ENCODE measurements at regions not wholly inside any gene's neighbourhood (a gene's known extent, or its start where the extent isn't known, plus 50 kb on each side); places are given as distances from the start of the nearest gene placed in this dataset.

- no peak for DNase-seq (ENCODE audit: low spot score)
These were observed 91.9 kb upstream of the GPC1 start for GRCh38 chr2:240343548-240343947.

- DNase-seq (ENCODE audit: low spot score) = no peak
These were observed 90.6 kb upstream of the GPC1 start for GRCh38 chr2:240344904-240345303.

- DNase-seq (ENCODE audit: low spot score) = no peak
These were observed 89.3 kb upstream of the GPC1 start for GRCh38 chr2:240346015-240346752.

GRCh38 chr2:240346753-240347372 lies 88.6 kb upstream of the GPC1 start:
- DNase-seq (ENCODE audit: low spot score) = no peak

GRCh38 chr2:240347373-240347940 lies 88.0 kb upstream of the GPC1 start:
- no peak for DNase-seq (ENCODE audit: low spot score)

- DNase-seq (ENCODE audit: low spot score) = no peak
These were observed 87.4 kb upstream of the GPC1 start for GRCh38 chr2:240347949-240348500.

- DNase-seq (ENCODE audit: low spot score) = no peak
These were observed 86.9 kb upstream of the GPC1 start for GRCh38 chr2:240348522-240348921.

GRCh38 chr2:240349133-240350005 lies 86.1 kb upstream of the GPC1 start:
- no peak for DNase-seq (ENCODE audit: low spot score)

GRCh38 chr2:240350006-240350355 lies 85.5 kb upstream of the GPC1 start:
- no peak for DNase-seq (ENCODE audit: low spot score)

GRCh38 chr2:240350696-240351087 lies 84.8 kb upstream of the GPC1 start:
- DNase-seq (ENCODE audit: low spot score) = no peak

GRCh38 chr2:240351088-240351741 lies 84.2 kb upstream of the GPC1 start:
- DNase-seq (ENCODE audit: low spot score) = no peak

GRCh38 chr2:240351826-240352426 lies 83.5 kb upstream of the GPC1 start:
- no peak for DNase-seq (ENCODE audit: low spot score)

- no peak for DNase-seq (ENCODE audit: low spot score)
These were observed 82.2 kb upstream of the GPC1 start for GRCh38 chr2:240353086-240353798.

GRCh38 chr2:240353944-240354343 lies 81.5 kb upstream of the GPC1 start:
- no peak for DNase-seq (ENCODE audit: low spot score)

GRCh38 chr2:240355001-240355891 lies 80.2 kb upstream of the GPC1 start:
- DNase-seq (ENCODE audit: low spot score) = no peak

GRCh38 chr2:240355962-240356361 lies 79.5 kb upstream of the GPC1 start:
- DNase-seq (ENCODE audit: low spot score) = no peak

- DNase-seq (ENCODE audit: low spot score) = no peak
These were observed 78.5 kb upstream of the GPC1 start for GRCh38 chr2:240356700-240357640.

- DNase-seq (ENCODE audit: low spot score) = no peak
These were observed 77.8 kb upstream of the GPC1 start for GRCh38 chr2:240357641-240358012.

GRCh38 chr2:240358080-240358479 lies 77.4 kb upstream of the GPC1 start:
- no peak for DNase-seq (ENCODE audit: low spot score)
